Renal pelvis (tissue), 1 donor: ENCODE measurements at regions not wholly inside any gene's neighbourhood (a gene's known extent, or its start where the extent isn't known, plus 50 kb on each side); places are given as distances from the start of the nearest gene placed in this dataset.
"Not testable (repeated sequence)": the region's sequence is repeated elsewhere in the genome, so short reads cannot be mapped to it uniquely, and the experiment has no call there.

Experiments
- DNase-seq: peaks from one replicate; pipeline ENCODE4 v3.0.0-alpha.2; 2013

DNA sequence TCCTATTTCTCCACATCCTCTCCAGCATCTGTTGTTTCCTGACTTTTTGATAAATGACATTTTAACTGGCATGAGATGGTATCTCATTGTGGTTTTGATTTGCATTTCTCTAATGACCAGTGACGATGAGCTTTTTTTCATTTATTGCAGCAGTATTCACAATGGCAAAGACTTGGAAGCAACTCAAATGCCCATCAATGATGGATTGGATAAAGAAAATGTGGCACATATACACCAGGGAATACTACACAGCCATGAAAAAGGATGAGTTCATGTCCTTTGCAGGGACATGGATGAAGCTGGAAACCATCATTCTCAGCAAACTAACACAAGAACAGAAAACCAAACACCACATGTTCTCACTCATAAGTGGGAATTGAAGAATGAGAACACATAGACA is 329.0 kb upstream of the DAB2 start:
- DNase-seq, result not testable (repeated sequence)

DNA sequence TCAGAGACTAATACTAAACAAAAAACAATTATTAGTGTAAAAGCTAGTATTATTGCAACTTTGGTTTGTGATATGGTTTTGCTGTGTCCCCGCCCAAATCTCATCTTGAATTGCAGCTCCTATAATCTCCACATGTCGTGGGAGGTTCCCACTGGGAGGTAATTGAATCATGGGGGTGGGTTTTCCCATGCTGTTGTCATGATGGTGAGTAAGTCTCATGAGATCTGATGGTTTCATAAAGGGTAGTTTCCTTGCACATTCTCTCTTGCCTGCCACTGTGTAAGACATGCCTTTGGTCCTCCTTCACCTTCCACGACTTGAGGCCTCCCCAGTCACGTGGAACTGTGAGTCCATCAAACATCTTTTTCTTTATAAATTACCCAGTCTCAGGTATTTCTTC is 325.9 kb upstream of the DAB2 start:
- no peak for DNase-seq

DNA sequence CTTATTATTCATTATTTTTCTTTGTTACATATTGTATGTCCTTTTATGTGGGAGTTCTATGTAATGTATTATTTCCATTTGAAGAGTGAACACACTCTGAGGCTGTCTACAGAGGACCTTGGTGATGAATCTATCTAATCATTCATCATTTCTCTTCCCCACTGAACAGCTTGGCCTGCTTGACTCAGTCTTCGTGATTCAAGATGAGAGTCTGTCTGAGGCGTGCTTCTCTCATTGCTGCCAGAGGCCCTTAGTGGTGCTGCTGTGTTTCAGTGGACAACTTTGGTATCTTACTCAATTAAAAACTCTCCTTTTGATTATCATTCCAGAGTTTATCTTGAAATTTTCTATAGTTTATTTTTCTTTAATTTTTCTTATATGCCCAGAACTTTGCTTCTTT is 318.1 kb upstream of the DAB2 start:
- DNase-seq, result no peak

DNA sequence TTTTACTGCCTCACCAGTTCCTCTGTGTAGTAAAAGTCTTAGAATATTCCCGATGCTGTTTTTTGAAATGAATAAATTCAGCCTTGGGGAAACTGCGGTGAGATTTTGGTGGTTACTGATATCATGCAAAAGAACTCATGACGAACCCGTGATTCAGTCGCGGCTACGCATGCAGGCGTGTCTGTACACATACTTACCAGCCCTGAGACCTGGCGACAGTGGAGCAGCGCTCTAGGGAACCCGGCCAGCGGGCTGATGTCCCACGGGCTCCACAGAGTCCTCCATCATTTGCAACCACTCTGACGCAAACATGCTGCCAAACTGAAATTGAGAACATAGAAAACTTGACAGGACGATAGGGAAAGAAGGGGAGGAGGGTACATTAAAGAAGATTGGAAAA is 315.6 kb upstream of the DAB2 start:
- no peak for DNase-seq

DNA sequence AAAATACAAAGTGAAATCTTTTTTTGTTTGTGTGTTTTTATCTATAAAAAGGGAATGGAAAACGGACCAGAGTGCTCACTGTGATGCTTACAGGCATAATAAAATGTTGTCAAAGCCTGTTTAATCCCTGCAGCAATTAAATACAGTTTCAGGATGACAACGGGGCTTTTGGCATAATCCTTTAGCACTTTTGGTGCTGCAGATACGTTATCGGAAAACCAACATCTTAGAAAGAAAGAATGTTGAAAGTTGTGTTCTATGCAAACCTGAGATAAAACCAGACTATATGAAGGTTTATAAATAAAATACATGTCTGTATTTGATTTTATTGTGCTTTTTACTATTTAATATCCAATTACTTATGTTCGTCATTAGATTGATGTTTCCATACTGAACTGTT is 307.4 kb upstream of the DAB2 start:
- DNase-seq, result no peak

DNA sequence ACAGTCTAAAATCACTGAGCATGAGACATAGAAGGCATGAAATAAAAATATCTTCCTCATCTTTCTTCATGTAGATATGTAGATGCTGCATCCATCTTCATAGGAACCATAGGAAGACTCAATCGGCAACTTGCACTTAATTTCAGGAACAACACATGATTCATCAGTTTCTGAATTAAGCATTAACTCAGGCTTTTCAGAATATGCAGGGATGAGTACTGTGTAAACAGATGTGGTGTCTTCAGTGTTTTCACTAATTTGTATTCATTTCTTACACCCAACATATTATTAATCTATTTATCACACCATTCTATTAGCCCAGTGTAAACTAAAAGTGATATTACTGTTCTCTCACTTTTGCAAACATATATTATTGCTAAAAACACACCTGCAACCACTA is 305.9 kb upstream of the DAB2 start:
- no peak for DNase-seq

DNA sequence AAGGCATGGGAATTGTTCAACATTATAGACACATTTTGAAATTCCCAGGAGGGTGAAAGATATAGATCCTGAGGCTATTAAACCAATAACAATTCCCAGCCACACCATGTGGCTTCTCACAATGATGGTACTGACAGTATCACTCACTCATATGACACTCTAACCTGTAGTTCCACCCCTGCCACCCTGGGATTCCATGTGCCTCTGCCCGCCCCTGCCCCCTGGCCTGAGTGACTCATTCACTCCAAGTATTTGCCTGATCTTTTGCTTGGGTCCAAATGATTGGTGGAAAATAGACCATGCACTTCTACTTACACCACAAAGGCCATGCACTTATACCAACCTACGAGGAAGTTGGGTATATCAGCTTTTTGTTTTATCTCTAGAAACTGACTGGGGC is 305.2 kb upstream of the DAB2 start:
- no peak for DNase-seq

DNA sequence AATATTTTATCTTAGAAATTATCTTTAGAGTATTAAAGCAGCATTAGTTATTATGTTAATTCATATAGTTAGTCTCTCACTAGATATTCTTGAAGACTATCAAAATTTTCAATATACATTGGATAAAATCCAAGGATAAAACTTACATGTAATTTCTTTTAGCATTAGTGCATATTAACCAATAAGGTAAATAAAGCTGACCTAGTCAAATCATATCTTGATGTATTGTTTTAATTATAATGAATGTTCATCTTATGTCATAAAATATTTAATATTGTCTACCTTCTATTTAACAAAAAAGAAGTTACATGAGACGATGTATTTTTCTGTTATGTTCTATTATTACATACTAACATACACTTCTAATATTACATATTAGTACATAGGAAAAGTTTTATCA is 301.7 kb upstream of the DAB2 start:
- DNase-seq, result no peak

DNA sequence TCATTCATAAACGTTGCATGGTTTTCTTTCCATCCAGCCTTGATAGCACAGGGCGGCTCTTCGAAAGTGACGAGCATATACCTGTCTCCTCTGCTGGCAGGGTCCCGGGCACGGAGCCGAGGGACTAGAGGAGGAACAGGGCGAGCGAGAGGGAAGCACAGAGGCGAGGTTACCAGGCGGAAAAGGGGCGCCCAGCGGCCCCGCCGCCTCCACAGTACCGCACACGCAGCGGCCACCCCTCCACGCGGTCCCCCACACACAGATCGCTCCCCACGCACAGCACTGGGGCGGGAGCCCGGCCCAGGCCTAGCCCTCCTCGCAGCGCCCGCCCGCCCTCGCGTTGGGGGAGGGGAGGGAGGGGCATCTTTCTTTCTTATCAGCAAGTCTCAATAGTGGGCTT is 296.6 kb upstream of the DAB2 start:
- no peak for DNase-seq

DNA sequence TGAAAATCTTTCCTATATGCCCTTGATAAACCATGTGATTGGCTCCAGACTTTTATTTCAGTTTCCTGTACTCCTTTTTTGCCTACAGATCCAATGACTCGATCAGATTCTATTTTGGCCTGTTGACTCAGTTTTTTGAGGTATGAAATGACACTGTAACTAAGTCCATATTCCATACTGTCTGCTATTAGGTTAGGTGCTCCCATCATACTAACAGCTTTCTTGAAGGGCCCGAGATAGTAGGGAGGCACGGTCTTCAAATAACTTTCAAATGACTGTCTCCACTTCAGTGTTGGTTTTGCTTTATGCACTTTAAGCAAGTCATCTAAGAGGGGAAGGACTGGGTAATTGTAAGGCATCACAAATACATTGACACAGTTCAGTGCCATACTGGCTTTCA is 295.4 kb upstream of the DAB2 start:
- no peak for DNase-seq

DNA sequence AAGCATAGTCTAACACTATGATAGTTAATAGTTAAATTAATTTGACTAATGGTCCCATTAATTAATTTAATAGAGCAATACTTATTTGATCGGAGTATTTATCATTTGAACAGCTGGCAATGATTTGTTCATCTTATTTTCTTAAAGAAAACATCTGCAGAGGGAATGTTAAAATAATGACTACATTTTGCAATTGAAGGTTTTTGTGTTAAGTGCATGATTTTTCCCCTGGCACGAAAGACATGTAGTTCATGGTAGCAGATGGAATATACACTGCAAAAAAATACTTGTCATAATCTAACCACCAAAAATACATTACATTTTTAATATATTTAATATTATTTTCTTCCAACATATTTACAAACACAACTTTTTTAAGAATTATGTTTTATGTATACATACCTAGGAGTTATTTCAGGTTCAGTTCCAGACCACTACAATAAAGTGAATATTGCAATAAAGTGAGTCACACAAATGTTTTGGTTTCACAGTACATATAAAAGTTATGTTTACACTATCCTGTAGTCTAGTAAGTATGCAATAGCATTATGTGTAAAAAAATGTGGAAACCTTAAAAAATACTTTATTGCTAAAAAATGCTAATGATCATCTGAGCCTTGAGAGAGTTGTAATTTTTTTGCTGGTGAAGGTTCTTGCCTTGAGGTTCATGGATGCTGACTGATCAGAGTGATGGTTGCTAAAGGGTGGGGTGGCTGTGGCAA is 292.6 kb upstream of the DAB2 start:
- DNase-seq, result no peak

DNA sequence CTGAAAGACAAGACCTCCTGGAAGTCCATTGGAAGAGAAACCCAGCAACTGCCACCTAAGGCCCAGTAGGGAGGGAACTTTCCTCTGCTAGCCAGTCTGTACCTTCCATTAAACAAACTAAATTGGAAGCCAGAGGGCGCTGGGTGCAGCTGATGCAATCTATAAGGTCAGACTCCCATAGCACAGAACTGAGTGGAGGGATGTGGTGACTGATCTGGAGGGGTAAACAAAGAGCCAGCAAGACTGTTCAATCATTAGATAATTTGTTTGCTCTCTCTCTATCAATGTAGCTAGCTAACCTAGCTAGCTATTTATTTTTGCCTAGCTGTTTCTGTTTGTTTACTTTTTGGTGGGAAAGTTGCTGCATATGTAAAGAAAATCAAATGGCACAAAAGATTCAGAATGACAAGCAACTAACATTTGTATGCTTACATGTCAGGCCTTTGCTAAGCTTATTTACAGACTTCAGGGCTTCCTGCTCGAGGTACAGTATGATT is 291.8 kb upstream of the DAB2 start:
- DNase-seq, result no peak

DNA sequence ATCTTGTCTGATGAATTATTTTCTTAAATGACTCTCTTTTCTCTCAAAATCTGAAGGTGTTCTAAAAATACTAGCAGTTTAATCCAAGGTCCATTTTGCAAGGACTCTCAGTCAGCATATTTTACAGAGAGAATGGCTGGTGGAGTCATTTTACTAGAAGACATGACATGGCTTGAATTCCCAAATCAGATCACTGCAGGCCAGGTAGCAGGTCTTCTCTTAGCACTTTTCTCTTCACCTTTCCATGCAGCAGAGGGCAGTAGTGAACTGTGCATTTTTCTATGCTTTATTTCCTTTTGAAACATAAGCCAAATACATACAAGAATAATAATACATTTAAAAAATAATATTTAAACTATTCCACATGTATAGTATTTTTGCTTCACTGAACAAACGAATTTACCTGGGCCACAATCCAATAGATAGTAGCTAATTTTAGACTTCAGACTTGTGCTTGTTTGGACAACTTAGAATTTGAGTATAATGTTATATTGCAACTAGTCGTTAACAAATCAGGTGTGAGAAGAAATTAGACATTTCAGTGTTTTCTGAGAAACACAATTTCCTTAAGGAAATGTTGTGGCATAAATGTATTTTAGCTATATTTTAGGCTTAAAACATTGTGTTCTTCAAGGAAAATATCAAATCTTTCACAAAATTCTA is 289.4 kb upstream of the DAB2 start:
- peak; percentile 52 for DNase-seq

DNA sequence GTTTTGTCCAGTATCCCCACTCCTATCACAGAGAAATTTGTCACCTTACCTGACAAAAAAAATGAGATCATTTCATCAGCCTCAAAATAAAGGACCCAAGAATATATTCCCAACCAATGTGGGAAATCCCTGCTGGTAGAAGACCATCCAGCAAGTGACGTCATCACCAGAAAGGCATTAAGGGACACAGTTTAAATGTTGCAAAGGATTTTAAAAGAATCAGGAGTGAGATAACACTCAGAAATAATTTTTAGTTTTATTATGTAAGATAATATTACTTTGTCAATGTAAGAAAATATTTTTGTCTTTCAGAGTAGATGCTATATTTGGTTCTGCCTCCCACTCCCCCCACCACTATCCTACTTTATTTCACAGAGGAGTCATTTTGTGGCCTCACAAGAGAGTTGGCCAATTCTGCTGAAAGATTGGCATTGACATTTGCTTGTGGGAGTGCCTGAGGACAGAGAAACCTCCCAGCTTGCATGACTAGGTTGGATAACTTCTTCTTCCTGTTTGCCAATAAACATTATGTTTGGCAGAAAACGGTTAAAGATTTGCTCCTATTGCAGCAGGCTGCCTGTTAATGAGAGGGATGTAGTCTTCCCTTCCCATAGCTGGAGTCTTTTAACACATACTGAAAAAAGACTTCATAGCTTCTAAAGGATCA is 288.6 kb upstream of the DAB2 start:
- DNase-seq, result no peak

DNA sequence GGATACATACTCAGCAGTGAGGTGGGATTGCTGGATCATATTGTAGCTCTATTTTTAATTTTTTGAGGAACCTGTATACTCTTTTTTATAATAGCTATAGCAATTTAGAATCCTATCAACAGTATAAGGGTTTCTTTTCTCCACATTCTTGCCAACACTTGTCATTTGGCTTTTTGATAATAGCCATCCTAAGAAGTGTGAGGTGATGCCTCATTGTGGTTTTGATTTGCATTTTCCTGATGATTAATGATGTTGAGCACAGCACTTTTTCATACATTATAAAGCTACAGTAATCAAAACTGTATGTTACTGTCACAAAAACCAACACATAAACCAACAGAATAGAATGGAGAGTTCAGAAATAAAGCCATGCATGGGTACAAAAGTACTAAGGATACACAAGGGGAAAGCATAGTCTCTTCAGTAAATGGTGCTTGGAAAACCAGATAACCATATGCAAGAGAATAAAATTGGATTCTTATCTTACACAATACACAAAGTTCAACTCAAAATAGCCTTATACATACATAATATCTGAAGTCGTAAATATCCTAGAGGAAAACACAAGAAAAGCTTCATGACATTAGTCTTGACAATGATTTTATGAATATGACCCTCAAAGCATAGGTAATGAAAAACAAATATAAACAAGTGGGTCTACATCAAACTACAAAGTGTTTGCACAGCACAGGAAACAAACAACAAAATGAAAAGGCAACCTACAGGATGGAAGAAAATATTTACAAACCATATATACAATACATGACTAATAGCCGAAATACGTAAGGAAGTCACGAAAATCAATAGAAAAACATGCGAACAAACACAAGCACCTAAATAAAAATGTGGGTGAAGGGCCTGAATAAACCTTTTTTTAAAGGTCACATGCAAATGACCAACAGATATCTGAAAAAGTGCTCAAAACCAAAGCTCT is 287.8 kb upstream of the DAB2 start:
- no peak for DNase-seq

DNA sequence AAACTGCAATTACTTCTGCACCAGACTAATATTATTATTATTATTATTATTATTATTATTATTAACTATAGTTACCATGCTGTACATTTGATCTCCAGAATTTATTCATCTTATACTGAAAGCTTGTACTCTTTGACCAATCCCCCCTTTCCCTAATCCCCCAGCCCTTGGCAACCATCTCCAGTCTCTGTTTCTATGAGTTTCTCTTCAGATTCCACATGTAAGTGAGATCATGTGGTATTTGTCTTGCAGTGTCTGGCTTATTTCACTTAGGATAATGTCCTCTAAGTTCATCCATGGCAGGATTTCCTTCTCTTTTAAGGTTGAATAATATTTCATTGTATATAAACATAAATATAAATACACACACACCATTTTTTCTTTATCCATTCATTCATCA is 287.0 kb upstream of the DAB2 start:
- no peak for DNase-seq

DNA sequence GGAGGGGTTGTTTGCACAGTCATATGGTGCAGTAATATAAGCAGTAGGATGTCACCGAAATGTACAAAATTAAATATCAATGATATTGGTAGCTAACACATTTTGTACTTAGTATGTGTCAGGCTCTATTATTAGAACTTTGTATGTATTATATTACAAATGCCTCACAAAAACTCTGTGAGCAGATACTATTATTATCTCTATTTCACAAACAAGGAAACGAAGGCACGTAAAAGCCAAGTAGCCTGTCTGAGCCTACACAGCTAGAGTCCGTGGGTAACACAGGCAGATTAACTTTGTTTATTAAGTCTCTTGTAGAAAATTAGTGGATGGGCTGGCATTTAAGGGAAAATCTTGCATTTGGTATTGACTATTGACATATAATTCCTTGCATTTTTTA is 284.3 kb upstream of the DAB2 start:
- DNase-seq, result no peak

DNA sequence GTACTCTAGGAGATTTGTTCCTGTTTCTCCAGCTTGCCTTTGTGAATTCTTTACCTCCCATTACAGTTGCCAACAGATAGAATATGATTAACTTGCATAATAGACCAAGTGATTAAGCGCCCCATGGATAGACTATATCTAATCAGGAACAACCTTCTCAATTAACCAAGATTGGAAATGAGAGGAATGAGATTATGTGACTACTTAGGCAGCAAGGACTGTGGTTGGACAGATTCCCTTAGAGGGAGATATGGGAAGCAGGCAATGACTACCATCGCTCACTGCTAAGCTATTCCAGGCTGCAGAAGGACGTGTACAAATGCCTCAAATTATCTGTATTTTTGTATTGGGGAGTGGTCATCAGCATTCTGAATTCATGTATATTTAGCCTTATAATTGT is 278.1 kb upstream of the DAB2 start:
- no peak for DNase-seq

DNA sequence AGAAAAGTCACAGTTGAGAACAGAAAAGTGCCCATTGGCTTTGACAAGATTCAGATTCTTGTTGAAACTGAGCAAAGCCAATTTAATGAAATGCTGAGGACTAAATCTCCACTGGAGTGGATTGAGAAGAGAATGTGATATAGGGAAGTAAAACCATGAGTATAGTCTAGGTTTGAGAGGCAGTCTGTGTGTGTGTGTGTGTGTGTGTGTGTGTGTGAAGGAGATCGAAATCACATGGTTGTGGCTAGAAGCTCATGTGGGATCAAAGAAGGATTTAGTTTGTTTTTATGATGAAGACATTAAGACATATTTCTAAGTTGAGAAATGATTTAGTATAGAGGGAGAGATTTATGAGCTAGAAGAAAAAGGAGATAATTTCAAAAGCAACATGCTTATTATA is 275.7 kb upstream of the DAB2 start:
- DNase-seq, result no peak

DNA sequence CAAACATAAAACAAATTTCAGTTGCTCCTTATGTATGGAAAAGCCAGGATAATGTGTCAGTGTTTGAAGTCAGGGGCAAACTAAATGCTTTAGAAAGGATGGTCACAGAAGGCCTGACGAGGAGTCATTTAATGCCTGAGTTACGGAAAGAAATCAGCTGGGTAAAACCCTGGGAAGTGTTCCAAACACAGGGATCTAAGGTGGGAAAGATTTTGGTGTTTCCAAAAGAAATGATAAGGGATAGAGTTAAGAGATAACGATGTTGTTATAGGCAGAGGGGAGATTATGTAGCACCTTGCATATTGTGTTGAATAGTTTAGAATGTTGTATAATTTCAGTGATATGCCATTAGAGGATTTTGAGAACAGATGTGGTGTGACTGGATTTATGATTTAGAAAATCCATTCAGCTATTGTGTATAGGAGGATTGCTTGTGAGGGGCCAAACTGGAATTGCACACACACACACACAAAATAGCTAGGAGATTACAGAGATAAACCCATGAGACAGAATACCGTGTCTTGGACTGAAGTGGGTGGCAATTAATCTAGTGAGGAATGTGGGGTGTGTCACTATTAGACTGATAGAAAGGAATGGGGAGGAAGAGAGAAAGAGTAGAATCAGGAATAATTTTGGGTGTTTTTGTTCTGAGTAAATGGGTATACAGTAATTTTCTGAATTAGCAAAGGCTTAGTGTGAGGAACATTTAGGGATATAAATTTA is 274.2 kb upstream of the DAB2 start:
- no peak for DNase-seq

DNA sequence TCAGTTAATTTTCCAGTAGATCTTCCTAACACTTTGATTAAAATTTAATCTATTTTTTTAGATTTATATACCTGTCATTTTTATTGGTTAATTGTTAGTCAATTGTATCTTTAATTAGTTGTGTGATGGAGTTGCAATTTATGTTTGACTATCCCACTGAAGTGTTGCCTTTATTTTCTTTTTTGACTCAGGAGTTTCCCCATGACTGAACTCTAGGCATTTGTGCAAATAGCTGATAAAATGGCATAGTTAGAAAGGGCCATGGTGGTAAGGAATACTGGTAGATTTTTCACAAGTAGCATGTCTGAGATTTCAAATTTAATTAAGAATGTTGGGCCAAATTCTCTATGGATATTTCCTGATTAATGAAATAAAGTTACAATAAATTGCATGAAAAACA is 273.1 kb upstream of the DAB2 start:
- DNase-seq, result peak; percentile 28
